Upper lobe of left lung (tissue), 4 donors: ENCODE measurements at regions not wholly inside any gene's neighbourhood (a gene's known extent, or its start where the extent isn't known, plus 50 kb on each side); places are given as distances from the start of the nearest gene placed in this dataset.

ENCODE experiments used
- POLR2A ChIP-seq, 4 donors: fragments of 450-650 bp; IDR thresholded peaks; one replicate each; pipeline ENCODE4 v1.5.1; 2016 to 2017; ENCODE audit warnings: antibody characterized with exemption in 4 of 4, mild to moderate bottlenecking in 2 of 4
- POLR2AphosphoS5 ChIP-seq, 2 donors: sonication (generic); formaldehyde crosslinking; IDR thresholded peaks; one replicate each; pipeline ENCODE4 v1.5.1; 2017; ENCODE audit warnings: antibody characterized with exemption in 2 of 2
- TF ChIP-seq, protein P1 (sequence below), 6 experiments: fragments of 450-650 bp in 4 of 6; fragments of 200-600 bp in 2 of 6; sonication (generic) in 2 of 6; IDR thresholded peaks; one replicate each; pipeline ENCODE4 v1.5.1; 2016 to 2019; ENCODE audit warnings: antibody characterized with exemption in 6 of 6

DNA sequence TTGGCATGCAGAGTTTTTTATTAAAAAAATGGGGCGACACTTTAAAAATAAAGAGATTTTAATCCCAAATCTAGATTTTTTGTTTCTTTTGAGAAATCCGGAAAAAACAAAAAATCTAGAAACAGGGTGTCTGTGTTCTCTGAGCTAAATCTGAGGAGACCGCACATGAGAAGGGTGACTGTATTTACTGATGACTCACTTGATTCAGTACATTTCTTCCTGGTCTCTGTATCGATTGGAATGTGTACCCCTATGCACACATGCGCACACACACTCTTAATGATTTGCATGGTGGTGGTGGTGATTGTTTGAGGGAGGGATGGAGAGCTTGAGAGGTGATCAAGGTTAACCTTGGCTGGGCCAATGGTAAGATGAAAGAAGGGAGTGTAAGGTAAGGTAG, 443.1 kb upstream of the THRB start:
- TF ChIP-seq POLR2A (IDR thresholded peaks at IDR 0.05) (no peak), POLR2AphosphoS5 (IDR thresholded peaks at IDR 0.05) (no peak)
- TF ChIP-seq, protein P1, sequence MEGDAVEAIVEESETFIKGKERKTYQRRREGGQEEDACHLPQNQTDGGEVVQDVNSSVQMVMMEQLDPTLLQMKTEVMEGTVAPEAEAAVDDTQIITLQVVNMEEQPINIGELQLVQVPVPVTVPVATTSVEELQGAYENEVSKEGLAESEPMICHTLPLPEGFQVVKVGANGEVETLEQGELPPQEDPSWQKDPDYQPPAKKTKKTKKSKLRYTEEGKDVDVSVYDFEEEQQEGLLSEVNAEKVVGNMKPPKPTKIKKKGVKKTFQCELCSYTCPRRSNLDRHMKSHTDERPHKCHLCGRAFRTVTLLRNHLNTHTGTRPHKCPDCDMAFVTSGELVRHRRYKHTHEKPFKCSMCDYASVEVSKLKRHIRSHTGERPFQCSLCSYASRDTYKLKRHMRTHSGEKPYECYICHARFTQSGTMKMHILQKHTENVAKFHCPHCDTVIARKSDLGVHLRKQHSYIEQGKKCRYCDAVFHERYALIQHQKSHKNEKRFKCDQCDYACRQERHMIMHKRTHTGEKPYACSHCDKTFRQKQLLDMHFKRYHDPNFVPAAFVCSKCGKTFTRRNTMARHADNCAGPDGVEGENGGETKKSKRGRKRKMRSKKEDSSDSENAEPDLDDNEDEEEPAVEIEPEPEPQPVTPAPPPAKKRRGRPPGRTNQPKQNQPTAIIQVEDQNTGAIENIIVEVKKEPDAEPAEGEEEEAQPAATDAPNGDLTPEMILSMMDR (IDR thresholded peaks at IDR 0.05): no peak
